Karpas-422 (cell line): ENCODE measurements at regions not wholly inside any gene's neighbourhood (a gene's known extent, or its start where the extent isn't known, plus 50 kb on each side); places are given as distances from the start of the nearest gene placed in this dataset.

Source experiments
- DNase-seq: peaks from one replicate; pipeline ENCODE4 v3.0.0-alpha.2; 2015
- H2AFZ ChIP-seq: fragments of 200-600 bp; sonication (generic); 2 replicates; pipeline ENCODE4 v1.6.1; 2014; ENCODE audit warnings: antibody characterized with exemption, low read length, mixed read lengths
- H3K27ac ChIP-seq: fragments of 200-600 bp; sonication (generic); 2 replicates; pipeline ENCODE4 v1.5.1; 2014; ENCODE audit warnings: mild to moderate bottlenecking, low read length, moderate library complexity
- H3K27me3 ChIP-seq: fragments of 200-600 bp; sonication (generic); 2 replicates; pipeline ENCODE4 v1.6.1; 2014; ENCODE audit warnings: low read length, mixed read lengths
- H3K36me3 ChIP-seq: fragments of 200-600 bp; sonication (generic); 2 replicates; pipeline ENCODE4 v1.6.1; 2014; ENCODE audit warnings: low read length, mixed read lengths; ENCODE audit not compliant: insufficient read depth
- H3K4me1 ChIP-seq: fragments of 200-600 bp; sonication (generic); 2 replicates; pipeline ENCODE4 v1.6.1; 2014; ENCODE audit warnings: mild to moderate bottlenecking, low read length, mixed read lengths
- H3K4me2 ChIP-seq: fragments of 200-600 bp; sonication (generic); 2 replicates; pipeline ENCODE4 v1.6.1; 2014; ENCODE audit warnings: low read length, low read depth, mild to moderate bottlenecking; ENCODE audit not compliant: poor library complexity, severe bottlenecking
- H3K4me3 ChIP-seq: fragments of 200-600 bp; sonication (generic); 2 replicates; pipeline ENCODE4 v1.5.1; 2014; ENCODE audit warnings: mild to moderate bottlenecking, antibody characterized with exemption, low read length, mixed read lengths
- H3K79me2 ChIP-seq: fragments of 200-600 bp; sonication (generic); 2 replicates; pipeline ENCODE4 v1.6.1; 2014; ENCODE audit warnings: mild to moderate bottlenecking, low read length, mixed read lengths
- H3K9ac ChIP-seq: fragments of 200-600 bp; sonication (generic); 2 replicates; pipeline ENCODE4 v1.6.0; 2014; ENCODE audit warnings: low read length
- H3K9me2 ChIP-seq: fragments of 200-600 bp; sonication (generic), shearing (Covaris generic); replicated peaks from 2 replicates; pipeline ENCODE4 v1.6.0; 2014; ENCODE audit warnings: mild to moderate bottlenecking, low read length, moderate library complexity; ENCODE audit not compliant: insufficient read depth
- H3K9me3 ChIP-seq: fragments of 300-700, 200-600 bp; sonication (generic); 2 replicates; pipeline ENCODE4 v1.6.1; 2014; ENCODE audit warnings: low read length, mixed read lengths
- H4K20me1 ChIP-seq: fragments of 200-600 bp; sonication (generic); 2 replicates; pipeline ENCODE4 v1.6.1; 2014; ENCODE audit warnings: mild to moderate bottlenecking, antibody characterized with exemption, low read length, low read depth; ENCODE audit not compliant: insufficient read depth

- Histone ChIP-seq H3K9ac (no peak overlapping the region), H3K4me3 (no peak overlapping the region), H3K36me3 (no peaks in the 10 kb centered on the region), H3K27me3 (no peaks in the 10 kb centered on the region), H3K9me3 (no peaks in the 10 kb centered on the region), H3K79me2 (no peaks in the 10 kb centered on the region), H4K20me1 (no peaks in the 10 kb centered on the region), H2AFZ (no peak overlapping the region), H3K4me2 (no peak overlapping the region), H3K4me1 (no peaks in the 10 kb centered on the region), H3K27ac (no peak overlapping the region), H3K9me2 (no peaks in the 10 kb centered on the region)
- no peak for DNase-seq
Observed at GRCh38 chr20:40424695-40425094, 264.3 kb downstream of the MAFB start.

- no peaks in the 10 kb centered on the region for H3K9me3 ChIP-seq
- H3K4me3 ChIP-seq, result no peak overlapping the region
- H3K9ac ChIP-seq, result no peak overlapping the region
- no peaks in the 10 kb centered on the region for H3K79me2 ChIP-seq
- no peaks in the 10 kb centered on the region for H3K36me3 ChIP-seq
- H3K9me2 ChIP-seq, result no peaks in the 10 kb centered on the region
- no peak for DNase-seq
- no peak overlapping the region for H2AFZ ChIP-seq
- H3K4me2 ChIP-seq, result no peak overlapping the region
- H3K4me1 ChIP-seq, result no peaks in the 10 kb centered on the region
- no peaks in the 10 kb centered on the region for H3K27me3 ChIP-seq
- H3K27ac ChIP-seq, result no peak overlapping the region
- no peaks in the 10 kb centered on the region for H4K20me1 ChIP-seq
Observed at GRCh38 chr20:40422656-40423055, 266.4 kb downstream of the MAFB start.

GRCh38 chr20:40416274-40416673 is 272.8 kb downstream of the MAFB start:
- no peaks in the 10 kb centered on the region for H3K27me3 ChIP-seq

GRCh38 chr20:40414843-40415615 is 274.0 kb downstream of the MAFB start:
- Histone ChIP-seq H3K4me1 (no peaks in the 10 kb centered on the region), H3K4me3 (no peak overlapping the region), H3K9me3 (peaks cover 4% of the 10 kb centered on the region; the same call in 1 of the 2 replicates), H3K4me2 (no peak overlapping the region), H3K9me2 (no peaks in the 10 kb centered on the region), H3K27me3 (no peaks in the 10 kb centered on the region), H3K79me2 (no peaks in the 10 kb centered on the region), H3K27ac (no peak overlapping the region), H3K9ac (no peak overlapping the region), H4K20me1 (no peaks in the 10 kb centered on the region), H2AFZ (no peak overlapping the region), H3K36me3 (no peaks in the 10 kb centered on the region)
- no peak for DNase-seq

More at GRCh38 chr20:40416274-40416673, 272.8 kb downstream of the MAFB start:
- Histone ChIP-seq H2AFZ (no peak overlapping the region), H3K9me2 (no peaks in the 10 kb centered on the region), H3K4me3 (no peak overlapping the region), H4K20me1 (no peaks in the 10 kb centered on the region), H3K9ac (no peak overlapping the region), H3K79me2 (no peaks in the 10 kb centered on the region), H3K36me3 (no peaks in the 10 kb centered on the region), H3K4me2 (no peak overlapping the region), H3K4me1 (no peaks in the 10 kb centered on the region), H3K9me3 (peaks cover 4% of the 10 kb centered on the region; the same call in 1 of the 2 replicates), H3K27ac (no peak overlapping the region)
- DNase-seq, result no peak

- no peaks in the 10 kb centered on the region for H3K36me3 ChIP-seq
- no peak for DNase-seq
- H3K79me2 ChIP-seq, result no peaks in the 10 kb centered on the region
- no peaks in the 10 kb centered on the region for H3K4me1 ChIP-seq
- H3K4me2 ChIP-seq, result no peak overlapping the region
- no peak overlapping the region for H2AFZ ChIP-seq
- no peaks in the 10 kb centered on the region for H4K20me1 ChIP-seq
- no peak overlapping the region for H3K4me3 ChIP-seq
- no peaks in the 10 kb centered on the region for H3K27me3 ChIP-seq
- H3K9me2 ChIP-seq, result no peaks in the 10 kb centered on the region
- no peak overlapping the region for H3K9ac ChIP-seq
- H3K9me3 ChIP-seq, result no peaks in the 10 kb centered on the region
- H3K27ac ChIP-seq, result no peak overlapping the region
Observed at GRCh38 chr20:40410028-40410427, 279.0 kb downstream of the MAFB start.

- Histone ChIP-seq H3K9me2 (no peaks in the 10 kb centered on the region), H3K9me3 (no peaks in the 10 kb centered on the region), H3K9ac (no peak overlapping the region), H2AFZ (no peak overlapping the region), H3K79me2 (no peaks in the 10 kb centered on the region), H3K27me3 (no peaks in the 10 kb centered on the region), H3K4me2 (no peak overlapping the region), H3K27ac (no peak overlapping the region), H4K20me1 (no peaks in the 10 kb centered on the region), H3K4me3 (no peak overlapping the region), H3K36me3 (no peaks in the 10 kb centered on the region), H3K4me1 (no peaks in the 10 kb centered on the region)
- DNase-seq, result no peak
Observed at GRCh38 chr20:40397467-40397866, 291.6 kb downstream of the MAFB start.

- no peaks in the 10 kb centered on the region for H3K27me3 ChIP-seq
Observed at GRCh38 chr20:40393197-40394079, 295.6 kb downstream of the MAFB start.

GRCh38 chr20:40390654-40391053 is 298.4 kb downstream of the MAFB start:
- no peak for DNase-seq
- Histone ChIP-seq H3K4me1 (no peaks in the 10 kb centered on the region), H3K36me3 (no peaks in the 10 kb centered on the region), H3K9ac (no peak overlapping the region), H3K4me2 (no peak overlapping the region), H4K20me1 (no peaks in the 10 kb centered on the region), H3K79me2 (no peaks in the 10 kb centered on the region), H2AFZ (no peak overlapping the region), H3K27ac (no peak overlapping the region), H3K27me3 (no peaks in the 10 kb centered on the region), H3K9me3 (no peaks in the 10 kb centered on the region), H3K4me3 (no peak overlapping the region), H3K9me2 (no peaks in the 10 kb centered on the region)

More at GRCh38 chr20:40393197-40394079, 295.6 kb downstream of the MAFB start:
- H3K36me3 ChIP-seq, result no peaks in the 10 kb centered on the region
- no peaks in the 10 kb centered on the region for H3K9me2 ChIP-seq
- H3K79me2 ChIP-seq, result no peaks in the 10 kb centered on the region
- no peak for DNase-seq
- H3K4me1 ChIP-seq, result no peaks in the 10 kb centered on the region
- no peak overlapping the region for H3K4me2 ChIP-seq
- no peak overlapping the region for H2AFZ ChIP-seq
- no peak overlapping the region for H3K27ac ChIP-seq
- no peak overlapping the region for H3K9ac ChIP-seq
- no peaks in the 10 kb centered on the region for H3K9me3 ChIP-seq
- no peak overlapping the region for H3K4me3 ChIP-seq
- no peaks in the 10 kb centered on the region for H4K20me1 ChIP-seq
